GM18868 (cell line): ENCODE measurements at regions not wholly inside any gene's neighbourhood (a gene's known extent, or its start where the extent isn't known, plus 50 kb on each side); places are given as distances from the start of the nearest gene placed in this dataset.
A peak's percentile ranks its signal among the peaks of the same experiment; 100 is the strongest.

ENCODE experiments used
- ATAC-seq: cut with Tn5 transposase; IDR thresholded peaks from one replicate; pipeline ENCODE4 v1.9.1; 2021; ENCODE audit warnings: mild to moderate bottlenecking, moderate library complexity; ENCODE audit not compliant: unreplicated experiment

GRCh38 chr6:14704383-14705271, 541.2 kb upstream of the JARID2 start:
- ATAC-seq: no peak

DNA sequence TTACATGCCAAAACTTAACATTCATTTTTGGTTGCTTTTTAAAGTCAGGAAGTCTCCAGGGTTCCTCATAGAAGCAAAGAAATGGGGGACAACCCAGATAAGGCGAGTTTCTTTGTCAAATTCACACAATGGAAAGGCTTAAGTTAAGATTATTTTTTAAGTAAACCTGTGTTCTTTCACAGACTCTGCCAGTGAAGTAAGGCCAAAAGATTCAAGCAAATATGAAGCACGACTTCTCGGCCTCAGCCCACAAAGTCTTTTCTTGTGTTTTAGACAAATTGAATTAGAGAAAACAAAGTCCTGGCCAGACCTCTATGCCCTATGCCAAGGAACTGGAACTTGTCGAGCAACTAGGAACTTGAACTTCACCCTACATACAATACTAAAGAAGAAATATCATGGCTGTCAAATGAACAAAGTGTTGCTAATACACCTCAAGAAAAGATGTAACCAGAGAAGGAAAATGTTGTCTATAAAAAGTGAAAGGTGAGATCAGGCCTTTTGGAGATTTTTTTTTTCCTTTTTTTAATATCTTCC, 540.0 kb upstream of the JARID2 start:
- no peak for ATAC-seq

DNA sequence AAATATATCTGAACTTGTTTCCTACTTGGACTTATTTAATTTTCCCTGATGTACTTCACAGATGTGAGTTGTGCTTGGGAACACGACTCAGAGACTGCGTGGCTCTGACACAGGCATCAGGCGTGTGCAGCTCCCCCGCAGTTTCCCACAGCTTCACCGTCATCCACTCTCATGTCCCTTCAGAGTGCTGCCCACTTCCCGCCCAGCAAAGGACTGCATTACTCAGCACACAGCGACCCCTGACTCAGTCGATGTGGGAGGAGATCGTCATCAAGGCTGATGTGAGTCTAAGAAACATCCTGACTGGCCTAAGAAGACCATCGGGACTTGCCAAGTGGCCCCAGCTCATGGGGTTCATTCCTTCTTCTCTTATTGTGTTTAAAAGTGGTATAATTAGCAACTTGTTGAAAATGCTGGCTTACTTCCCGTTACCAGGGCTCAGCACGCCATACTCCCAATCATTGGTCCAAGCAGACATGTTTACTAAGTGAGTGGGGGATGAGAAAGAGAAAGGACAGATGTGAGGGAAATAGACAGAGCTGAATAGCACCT, 539.4 kb upstream of the JARID2 start:
- ATAC-seq: no peak

GRCh38 chr6:14707276-14707675, 538.6 kb upstream of the JARID2 start:
- no peak for ATAC-seq

DNA sequence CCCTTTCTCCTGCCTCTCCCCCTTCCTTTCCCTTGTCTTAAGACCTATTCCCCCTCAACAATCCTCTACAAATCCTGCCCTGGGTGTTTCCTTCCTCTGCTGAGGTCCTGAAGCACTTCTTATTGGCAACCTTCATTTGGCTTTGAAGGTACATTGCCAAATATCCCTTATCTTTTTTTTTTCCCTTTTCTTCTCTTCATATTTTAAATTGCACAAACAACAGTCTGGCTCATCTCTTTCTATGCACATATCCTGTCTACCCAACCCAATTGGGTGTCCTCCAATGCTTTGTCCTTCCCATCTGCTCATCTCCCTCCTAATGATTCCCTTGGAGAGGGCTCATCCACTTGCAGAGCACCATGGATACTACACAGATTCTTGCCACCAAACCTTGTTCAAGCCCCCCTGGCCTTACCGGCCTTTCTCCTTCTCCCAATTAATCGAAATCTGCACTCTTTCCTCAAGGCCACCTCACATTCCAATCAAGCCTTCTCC, 537.9 kb upstream of the JARID2 start:
- no peak for ATAC-seq

- no peak for ATAC-seq
Observed at GRCh38 chr6:14709066-14709670, 536.7 kb upstream of the JARID2 start.

DNA sequence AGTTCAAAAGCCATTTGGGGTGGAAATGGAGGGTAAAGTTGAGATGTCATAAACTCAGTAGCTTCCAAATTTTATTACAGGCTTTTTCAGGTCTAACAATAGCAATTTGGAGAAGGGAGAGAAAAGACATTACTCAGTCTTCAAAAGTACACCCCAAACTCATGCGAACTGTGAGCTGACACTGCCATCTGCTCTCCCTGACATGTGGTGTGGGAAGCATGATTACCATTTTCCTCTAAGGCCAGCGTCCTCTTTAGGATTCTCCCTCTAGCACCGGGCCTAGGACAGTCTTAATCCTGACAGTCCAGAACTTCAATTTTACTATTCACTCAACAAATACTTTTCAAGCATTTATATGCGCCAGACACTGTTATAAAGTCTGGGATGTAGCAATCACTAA, 536.0 kb upstream of the JARID2 start:
- no peak for ATAC-seq

DNA sequence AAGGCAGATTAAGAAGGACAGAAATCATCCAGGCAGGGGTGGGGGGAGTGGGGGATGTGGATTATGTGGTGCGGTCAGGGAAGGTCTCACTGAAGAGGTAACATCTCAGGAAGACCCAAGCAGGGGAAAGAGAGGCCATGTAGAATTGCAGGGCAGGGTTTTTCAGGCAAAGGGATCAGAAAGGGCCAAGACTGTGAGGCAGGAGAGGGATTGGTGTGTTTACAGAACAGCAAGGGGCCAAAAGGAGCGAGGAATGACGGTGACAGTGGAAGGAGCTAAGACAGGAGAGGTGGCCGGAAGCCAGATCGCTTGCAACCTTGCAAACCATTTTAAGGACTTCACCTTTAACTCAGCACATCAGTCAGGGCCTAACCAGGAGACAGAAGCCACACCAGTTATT, 535.4 kb upstream of the JARID2 start:
- ATAC-seq: no peak

DNA sequence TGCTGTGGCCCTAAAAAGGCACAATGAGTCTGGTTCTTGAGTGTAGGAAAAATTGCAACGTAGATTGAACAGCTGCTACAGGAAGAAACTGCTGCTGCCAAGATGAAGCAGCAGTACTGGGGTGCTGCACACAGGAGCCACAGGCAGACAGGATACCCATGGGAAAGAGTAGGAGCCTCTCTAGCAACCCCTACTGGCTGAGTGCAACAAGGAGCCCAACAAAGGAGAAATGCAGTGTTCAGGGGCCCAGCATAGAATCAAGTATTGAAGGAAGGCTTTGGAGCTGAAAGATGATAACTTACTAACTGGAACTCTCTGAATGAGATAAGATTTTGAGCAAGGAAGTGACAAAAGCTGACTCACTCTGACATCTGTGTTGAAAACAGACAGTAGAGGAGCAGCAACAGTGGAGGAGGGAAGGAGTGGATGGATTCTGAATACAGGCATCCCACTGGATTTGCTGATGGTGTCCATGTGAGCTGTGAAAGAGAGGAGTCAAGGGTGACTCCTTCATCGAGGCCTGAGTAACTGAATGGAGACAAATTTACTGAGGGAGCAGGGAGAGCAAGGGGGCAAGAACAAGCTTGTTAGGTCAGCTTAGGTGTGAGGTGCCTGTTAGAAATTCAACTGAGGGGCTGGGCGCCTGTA, 534.7 kb upstream of the JARID2 start:
- ATAC-seq: peak; percentile 65

DNA sequence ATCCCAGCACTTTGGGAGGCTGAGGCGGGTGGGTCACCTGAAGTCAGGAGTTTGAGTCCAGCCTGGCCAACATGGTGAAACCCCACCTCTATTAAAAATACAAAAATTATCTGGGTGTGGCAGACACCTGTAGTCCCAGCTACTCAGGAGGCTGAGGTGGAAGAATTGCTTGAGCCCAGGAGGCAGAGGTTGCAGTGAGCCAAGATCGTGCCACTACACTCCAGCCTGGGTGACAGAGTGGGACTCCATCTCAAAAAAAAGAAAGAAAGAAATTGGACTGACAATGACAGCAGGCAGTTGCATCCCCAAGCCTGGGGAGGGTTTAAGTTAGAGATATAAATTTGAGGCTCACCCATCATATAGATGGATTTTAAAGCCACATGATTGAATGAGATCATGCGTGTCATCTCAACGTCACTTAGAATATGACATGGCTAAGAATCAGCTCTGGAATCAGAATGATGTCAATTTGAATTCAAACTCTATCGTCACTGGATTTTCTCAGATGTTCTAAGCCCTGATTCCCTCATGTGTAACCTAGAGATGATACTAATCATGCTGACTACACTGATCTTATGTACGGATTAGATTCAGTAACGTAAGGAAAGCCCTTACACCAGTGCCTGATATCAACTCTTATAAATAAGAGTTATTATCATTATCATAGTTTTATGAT, 534.0 kb upstream of the JARID2 start:
- ATAC-seq: no peak

DNA sequence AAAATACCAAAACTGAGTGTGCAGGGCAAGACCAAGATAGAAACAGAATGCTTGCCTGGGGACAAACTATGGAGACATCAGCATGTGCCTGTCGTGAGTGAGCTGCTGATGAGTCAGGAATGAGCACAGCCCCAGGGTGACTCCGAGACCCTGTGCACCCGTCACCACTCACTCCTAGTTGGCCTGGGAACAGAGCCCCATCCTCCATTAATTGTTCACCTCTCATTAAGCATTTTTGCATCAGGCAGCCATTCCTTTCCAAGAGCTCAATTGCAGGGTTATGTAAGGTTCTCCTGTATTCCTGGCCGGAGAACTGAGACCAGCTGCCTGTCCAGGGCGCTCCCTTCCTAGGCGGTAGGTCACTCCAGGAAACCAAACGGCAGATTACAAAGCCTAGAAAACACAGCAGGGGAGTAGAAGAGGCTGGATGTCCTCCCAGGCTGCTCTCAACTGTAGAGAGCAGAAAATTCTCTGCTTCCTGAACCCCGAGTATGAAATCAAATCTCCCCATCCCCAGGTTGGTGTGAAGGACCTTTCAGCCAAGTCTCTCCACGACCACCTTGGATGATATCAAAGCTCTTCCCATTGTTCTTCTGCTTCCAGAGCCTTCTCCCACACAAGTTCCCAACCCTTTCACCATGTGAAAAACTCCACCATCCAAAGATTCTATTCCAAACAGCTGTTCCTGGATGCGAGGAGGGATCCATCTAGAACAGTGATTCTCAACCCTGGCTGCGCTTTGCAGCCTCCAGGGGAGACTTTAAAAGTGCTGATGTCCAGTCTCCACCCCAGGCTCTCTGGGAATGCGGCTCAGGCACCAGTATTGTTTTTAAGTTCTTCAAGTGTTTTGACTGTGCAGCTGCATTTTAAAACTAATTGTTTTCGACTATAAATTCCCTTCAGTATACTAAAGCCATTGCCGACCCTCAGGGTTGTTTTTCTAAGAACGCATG, 532.6 kb upstream of the JARID2 start:
- no peak for ATAC-seq

DNA sequence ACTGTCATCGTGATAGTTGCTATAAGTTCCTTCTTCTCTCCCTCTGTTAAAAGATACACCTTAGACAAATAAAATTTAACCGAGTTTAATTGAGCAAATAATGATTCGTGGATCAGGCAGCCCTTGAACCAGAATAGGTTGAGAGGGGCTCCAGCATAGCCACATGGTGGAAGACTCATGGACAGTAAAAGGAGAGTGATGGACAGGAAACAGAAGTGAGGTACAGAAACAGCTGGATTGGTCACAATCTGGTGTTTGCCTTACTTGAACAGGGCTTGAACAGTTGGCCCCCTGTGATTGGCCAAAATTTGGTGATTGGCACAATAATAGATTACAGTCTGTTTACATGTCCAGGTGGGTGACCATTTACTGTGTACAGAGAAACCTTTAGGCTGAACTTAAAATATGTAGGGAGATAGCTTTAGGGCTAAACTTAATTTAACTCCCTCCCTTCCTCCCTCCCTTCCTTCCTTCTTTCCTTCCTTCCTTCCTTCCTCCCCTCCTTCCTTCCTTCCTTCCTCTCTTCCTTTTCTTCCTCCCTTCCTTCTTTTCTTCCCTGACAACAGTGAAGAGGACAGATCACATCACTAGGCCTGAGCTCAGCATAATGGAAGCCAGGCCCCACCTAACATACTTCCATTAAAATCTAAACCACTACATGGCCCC, 531.8 kb upstream of the JARID2 start:
- ATAC-seq: no peak

- ATAC-seq: no peak
Observed at GRCh38 chr6:14715076-14715475, 530.8 kb upstream of the JARID2 start.

DNA sequence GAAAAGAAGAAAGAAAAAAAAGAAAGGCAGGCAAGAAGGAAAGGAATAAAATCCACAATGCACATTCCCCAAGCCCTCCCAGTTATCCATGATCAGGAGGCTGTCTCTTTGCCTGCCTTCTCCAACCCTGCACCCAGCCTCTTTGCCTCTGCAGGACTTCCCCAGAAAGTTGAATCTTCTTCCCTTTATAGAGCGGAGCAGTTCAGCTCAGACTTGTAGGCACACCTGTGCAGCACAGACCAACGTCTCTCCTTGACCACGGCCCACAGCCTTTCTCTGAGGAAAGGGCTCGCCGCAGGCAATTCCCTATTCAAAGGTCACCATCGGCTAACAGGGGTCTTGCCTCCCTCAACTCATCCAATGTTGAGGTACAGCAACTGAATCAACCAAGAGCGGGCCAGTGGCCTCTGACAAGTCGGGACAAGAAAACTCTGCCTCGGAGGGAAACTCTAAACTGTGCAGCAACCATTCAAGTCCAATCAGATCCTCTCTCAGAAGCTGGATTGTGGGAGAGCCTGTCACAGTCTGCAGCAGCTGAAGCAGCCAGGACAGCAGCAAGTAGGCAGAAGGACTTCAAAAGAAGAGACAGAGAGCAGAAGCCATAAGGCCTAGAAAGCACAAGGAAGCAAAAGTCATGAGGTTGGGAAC, 529.2 kb upstream of the JARID2 start:
- ATAC-seq: no peak

- no peak for ATAC-seq
Observed at GRCh38 chr6:14717307-14717706, 528.6 kb upstream of the JARID2 start.

GRCh38 chr6:14718861-14719260, 527.0 kb upstream of the JARID2 start:
- ATAC-seq: no peak

DNA sequence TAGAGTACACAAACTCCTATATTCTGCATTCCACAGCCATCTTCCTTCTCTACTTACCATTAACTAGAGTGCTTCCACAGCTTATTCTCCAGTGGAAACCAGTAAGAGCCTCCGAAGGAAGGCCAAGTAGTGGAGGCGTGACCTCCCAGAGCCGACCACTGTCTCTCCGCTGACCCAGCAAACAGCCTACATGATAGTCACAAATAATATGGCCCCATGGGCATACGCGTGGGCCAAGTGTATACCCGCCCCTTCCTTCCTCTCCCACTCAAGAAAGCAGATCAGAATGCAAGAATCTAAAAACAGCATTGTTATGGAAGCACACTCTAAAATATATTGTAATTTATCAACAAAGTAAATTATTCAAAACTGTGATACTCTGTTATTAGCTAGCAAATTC, 526.6 kb upstream of the JARID2 start:
- ATAC-seq: no peak

DNA sequence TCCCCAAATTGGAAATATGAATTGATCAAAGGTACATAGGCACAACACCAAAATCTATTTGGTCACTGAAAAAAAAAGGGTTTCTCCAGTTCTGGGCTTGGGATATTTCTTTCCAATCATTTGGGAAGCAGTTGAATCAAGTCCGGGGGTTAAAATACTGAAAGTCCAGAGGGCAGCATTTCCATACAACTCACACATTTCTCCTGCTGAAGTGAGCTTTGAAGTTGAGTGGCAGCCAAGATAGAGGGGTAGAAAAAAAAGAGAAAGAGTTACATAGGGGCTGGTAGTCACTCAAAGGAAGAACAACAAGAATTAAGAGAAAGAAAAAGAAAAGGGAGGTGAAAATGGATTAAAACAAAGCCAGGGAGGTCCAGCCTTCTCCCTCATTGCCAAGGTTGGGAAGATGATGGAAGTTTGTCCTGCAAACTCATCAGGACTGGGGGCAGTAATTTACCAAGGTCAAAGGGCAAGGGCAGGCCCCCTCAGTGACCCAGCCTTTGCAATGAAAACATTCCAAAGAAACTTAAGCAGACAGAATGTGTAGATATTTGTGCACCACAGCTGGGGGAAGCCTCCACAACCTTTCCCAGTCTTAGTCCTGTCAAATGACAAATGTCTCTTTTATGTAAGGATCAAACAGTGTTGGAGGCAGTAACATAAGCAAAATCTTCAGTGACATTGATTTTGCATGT, 525.3 kb upstream of the JARID2 start:
- ATAC-seq: no peak
